Thyroid gland (tissue), 4 donors: ENCODE measurements at regions not wholly inside any gene's neighbourhood (a gene's known extent, or its start where the extent isn't known, plus 50 kb on each side); places are given as distances from the start of the nearest gene placed in this dataset.

Experiments
- POLR2A ChIP-seq, 2 donors: fragments of 450-650 bp; IDR thresholded peaks; one replicate each; pipeline ENCODE4 v1.6.1; 2017; ENCODE audit warnings: antibody characterized with exemption in 2 of 2, mild to moderate bottlenecking in 2 of 2, moderate library complexity in 1 of 2
- TF ChIP-seq, protein P1 (sequence below), 6 experiments: fragments of 200-600 bp in 3 of 6; fragments of 450-650 bp in 3 of 6; sonication (generic) in 3 of 6; IDR thresholded peaks; one replicate each; pipeline ENCODE4 v1.5.1; 2016 to 2019; ENCODE audit warnings: antibody characterized with exemption in 6 of 6, mild to moderate bottlenecking in 2 of 6, inconsistent platforms in 1 of 6, moderate library complexity in 1 of 6

- TF ChIP-seq, protein P1, sequence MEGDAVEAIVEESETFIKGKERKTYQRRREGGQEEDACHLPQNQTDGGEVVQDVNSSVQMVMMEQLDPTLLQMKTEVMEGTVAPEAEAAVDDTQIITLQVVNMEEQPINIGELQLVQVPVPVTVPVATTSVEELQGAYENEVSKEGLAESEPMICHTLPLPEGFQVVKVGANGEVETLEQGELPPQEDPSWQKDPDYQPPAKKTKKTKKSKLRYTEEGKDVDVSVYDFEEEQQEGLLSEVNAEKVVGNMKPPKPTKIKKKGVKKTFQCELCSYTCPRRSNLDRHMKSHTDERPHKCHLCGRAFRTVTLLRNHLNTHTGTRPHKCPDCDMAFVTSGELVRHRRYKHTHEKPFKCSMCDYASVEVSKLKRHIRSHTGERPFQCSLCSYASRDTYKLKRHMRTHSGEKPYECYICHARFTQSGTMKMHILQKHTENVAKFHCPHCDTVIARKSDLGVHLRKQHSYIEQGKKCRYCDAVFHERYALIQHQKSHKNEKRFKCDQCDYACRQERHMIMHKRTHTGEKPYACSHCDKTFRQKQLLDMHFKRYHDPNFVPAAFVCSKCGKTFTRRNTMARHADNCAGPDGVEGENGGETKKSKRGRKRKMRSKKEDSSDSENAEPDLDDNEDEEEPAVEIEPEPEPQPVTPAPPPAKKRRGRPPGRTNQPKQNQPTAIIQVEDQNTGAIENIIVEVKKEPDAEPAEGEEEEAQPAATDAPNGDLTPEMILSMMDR (IDR thresholded peaks at IDR 0.05) = no peak
- no peak for TF ChIP-seq POLR2A (IDR thresholded peaks at IDR 0.05)
These were observed 153.4 kb downstream of the NDUFA10 start for GRCh38 chr2:239871481-239872435.
